ENCODE measurements at regions not wholly inside any gene's neighbourhood (a gene's known extent, or its start where the extent isn't known, plus 50 kb on each side); places are given as distances from the start of the nearest gene placed in this dataset.

- no peak overlapping the region for H3K27ac Mint-ChIP-seq (ENCODE audit: unreplicated experiment)
- H3K9me3 Mint-ChIP-seq, result no peaks in the 10 kb centered on the region
- peaks cover 8% of the 10 kb centered on the region for H3K4me1 Mint-ChIP-seq
- no peak for DNase-seq (ENCODE audit: low read depth, low spot score)
- no peaks in the 10 kb centered on the region for H3K27me3 Mint-ChIP-seq (ENCODE audit: low read depth)
- no peak for TF ChIP-seq CTCF (conservative IDR thresholded peaks at IDR 0.05)
- no peaks in the 10 kb centered on the region for H3K36me3 Mint-ChIP-seq (ENCODE audit: low read depth)
- no peak overlapping the region for H3K4me3 Mint-ChIP-seq
Measured at GRCh38 chr4:124940387-124940786, 227.9 kb upstream of the ANKRD50 start.

- H3K36me3 Mint-ChIP-seq (ENCODE audit: low read depth), result no peaks in the 10 kb centered on the region
- H3K9me3 Mint-ChIP-seq, result no peaks in the 10 kb centered on the region
- H3K4me3 Mint-ChIP-seq, result no peak overlapping the region
- peaks cover 11% of the 10 kb centered on the region for H3K4me1 Mint-ChIP-seq
- DNase-seq (ENCODE audit: low read depth, low spot score), result no peak
- no peak overlapping the region for H3K27ac Mint-ChIP-seq (ENCODE audit: unreplicated experiment)
- TF ChIP-seq CTCF (conservative IDR thresholded peaks at IDR 0.05), result no peak
- no peaks in the 10 kb centered on the region for H3K27me3 Mint-ChIP-seq (ENCODE audit: low read depth)
Measured at GRCh38 chr4:124939908-124940307, 227.4 kb upstream of the ANKRD50 start.

DNA sequence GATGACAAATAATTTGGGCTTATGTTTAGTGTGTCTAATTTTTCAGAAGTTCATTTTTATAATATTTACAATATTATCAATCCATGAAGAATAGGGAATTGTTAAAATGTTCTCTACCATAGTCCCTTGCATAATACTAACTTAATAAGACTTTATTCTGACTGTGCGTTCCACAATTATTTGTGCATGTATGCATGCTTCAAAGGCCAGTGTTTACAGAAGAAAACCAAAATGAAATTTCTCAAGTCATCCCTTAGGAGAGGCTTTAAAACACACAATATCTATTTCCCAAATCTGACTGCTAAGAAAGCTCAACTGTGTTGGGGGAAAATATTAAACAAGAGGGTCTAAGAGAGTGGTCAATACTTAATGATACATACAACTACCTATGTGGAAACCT lies 226.3 kb upstream of the ANKRD50 start:
- H3K4me1 Mint-ChIP-seq, result peaks cover 14% of the 10 kb centered on the region
- DNase-seq (ENCODE audit: low read depth, low spot score), result no peak
- TF ChIP-seq CTCF (conservative IDR thresholded peaks at IDR 0.05), result no peak

DNA sequence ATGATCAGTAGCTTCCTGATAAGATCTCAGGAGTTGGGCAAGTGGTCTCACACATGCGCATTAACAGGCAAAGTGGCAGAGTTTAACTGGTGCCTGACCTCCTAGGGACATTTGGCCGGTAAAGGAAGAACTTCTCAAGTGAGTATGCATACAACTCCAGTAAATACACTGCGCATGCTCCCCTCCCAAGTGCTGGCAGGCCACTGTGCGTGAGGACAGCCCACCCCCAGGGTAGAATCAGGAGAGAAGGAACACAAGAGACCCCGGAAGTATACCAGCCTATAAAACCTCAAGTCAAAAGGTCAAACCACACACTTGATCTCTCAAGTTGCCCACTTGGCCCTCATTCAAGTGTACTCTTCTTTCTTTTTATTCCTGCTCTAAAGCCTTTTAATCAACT lies 225.5 kb upstream of the ANKRD50 start:
- Mint-ChIP-seq H3K9me3 (no peaks in the 10 kb centered on the region), H3K4me3 (no peak overlapping the region), H3K27ac (ENCODE audit: unreplicated experiment) (peak overlapping the region; percentile 72), H3K4me1 (peaks cover 14% of the 10 kb centered on the region), H3K27me3 (ENCODE audit: low read depth) (no peaks in the 10 kb centered on the region), H3K36me3 (ENCODE audit: low read depth) (no peaks in the 10 kb centered on the region)
- TF ChIP-seq CTCF (conservative IDR thresholded peaks at IDR 0.05), result no peak
- DNase-seq (ENCODE audit: low read depth, low spot score), result no peak

More for the DNA sequence above, 226.3 kb upstream of the ANKRD50 start:
- Mint-ChIP-seq H3K9me3 (no peaks in the 10 kb centered on the region), H3K36me3 (ENCODE audit: low read depth) (no peaks in the 10 kb centered on the region), H3K27ac (ENCODE audit: unreplicated experiment) (no peak overlapping the region), H3K4me3 (no peak overlapping the region), H3K27me3 (ENCODE audit: low read depth) (no peaks in the 10 kb centered on the region)

DNA sequence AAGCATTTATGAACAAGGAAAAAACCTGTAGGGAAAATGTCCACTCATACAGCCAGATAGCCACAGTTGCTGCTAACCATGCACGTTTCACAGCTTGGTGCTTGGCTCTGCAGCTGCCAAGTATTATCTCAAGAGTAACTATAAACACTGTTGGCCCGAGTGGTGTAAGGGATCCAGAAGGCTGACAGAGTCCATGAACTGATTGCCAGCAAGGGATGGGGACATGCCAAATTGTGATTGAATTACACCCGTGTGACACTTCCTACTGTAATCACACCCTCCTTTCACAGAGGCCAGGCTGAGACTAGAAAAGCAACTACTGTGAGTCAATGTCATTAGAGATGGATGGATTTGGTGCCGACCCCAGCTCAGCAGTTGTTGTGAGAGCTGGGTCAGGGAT lies 223.9 kb upstream of the ANKRD50 start:
- Mint-ChIP-seq H3K27me3 (ENCODE audit: low read depth) (no peaks in the 10 kb centered on the region), H3K4me3 (no peak overlapping the region), H3K4me1 (peaks cover 14% of the 10 kb centered on the region), H3K9me3 (no peaks in the 10 kb centered on the region), H3K27ac (ENCODE audit: unreplicated experiment) (no peak overlapping the region), H3K36me3 (ENCODE audit: low read depth) (no peaks in the 10 kb centered on the region)
- TF ChIP-seq CTCF (conservative IDR thresholded peaks at IDR 0.05), result no peak
- DNase-seq (ENCODE audit: low read depth, low spot score), result no peak

GRCh38 chr4:124934916-124935315 lies 222.4 kb upstream of the ANKRD50 start:
- Mint-ChIP-seq H3K36me3 (ENCODE audit: low read depth) (no peaks in the 10 kb centered on the region), H3K9me3 (no peaks in the 10 kb centered on the region), H3K27me3 (ENCODE audit: low read depth) (no peaks in the 10 kb centered on the region), H3K4me1 (peaks cover 14% of the 10 kb centered on the region), H3K4me3 (no peak overlapping the region), H3K27ac (ENCODE audit: unreplicated experiment) (no peak overlapping the region)
- TF ChIP-seq CTCF (conservative IDR thresholded peaks at IDR 0.05), result no peak
- DNase-seq (ENCODE audit: low read depth, low spot score), result no peak

All from neural crest cell (in vitro differentiated cells).